ENCODE measurements at regions not wholly inside any gene's neighbourhood (a gene's known extent, or its start where the extent isn't known, plus 50 kb on each side); places are given as distances from the start of the nearest gene placed in this dataset.
A peak's percentile ranks its signal among the peaks of the same experiment; 100 is the strongest.

- Mint-ChIP-seq H3K9me3 (peaks cover 22% of the 10 kb centered on the region), H3K27ac (peak overlapping the region in 2 of 3 experiments; percentile 48 to 68), H3K36me3 (ENCODE audit: low read depth) (no peaks in the 10 kb centered on the region), H3K27me3 (ENCODE audit: low read depth) (no peaks in the 10 kb centered on the region), H3K4me3 (no peak overlapping the region), H3K4me1 (peaks cover 47% of the 10 kb centered on the region)
- TF ChIP-seq, protein P1, sequence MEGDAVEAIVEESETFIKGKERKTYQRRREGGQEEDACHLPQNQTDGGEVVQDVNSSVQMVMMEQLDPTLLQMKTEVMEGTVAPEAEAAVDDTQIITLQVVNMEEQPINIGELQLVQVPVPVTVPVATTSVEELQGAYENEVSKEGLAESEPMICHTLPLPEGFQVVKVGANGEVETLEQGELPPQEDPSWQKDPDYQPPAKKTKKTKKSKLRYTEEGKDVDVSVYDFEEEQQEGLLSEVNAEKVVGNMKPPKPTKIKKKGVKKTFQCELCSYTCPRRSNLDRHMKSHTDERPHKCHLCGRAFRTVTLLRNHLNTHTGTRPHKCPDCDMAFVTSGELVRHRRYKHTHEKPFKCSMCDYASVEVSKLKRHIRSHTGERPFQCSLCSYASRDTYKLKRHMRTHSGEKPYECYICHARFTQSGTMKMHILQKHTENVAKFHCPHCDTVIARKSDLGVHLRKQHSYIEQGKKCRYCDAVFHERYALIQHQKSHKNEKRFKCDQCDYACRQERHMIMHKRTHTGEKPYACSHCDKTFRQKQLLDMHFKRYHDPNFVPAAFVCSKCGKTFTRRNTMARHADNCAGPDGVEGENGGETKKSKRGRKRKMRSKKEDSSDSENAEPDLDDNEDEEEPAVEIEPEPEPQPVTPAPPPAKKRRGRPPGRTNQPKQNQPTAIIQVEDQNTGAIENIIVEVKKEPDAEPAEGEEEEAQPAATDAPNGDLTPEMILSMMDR (IDR thresholded peaks at IDR 0.05; ENCODE audit: unreplicated experiment in 3 of 3): no peak
Observed at GRCh38 chrX:39677978-39678791, 419.6 kb downstream of the BCOR start.

- H3K36me3 Mint-ChIP-seq (ENCODE audit: low read depth): no peaks in the 10 kb centered on the region
- peaks cover 42% of the 10 kb centered on the region for H3K4me1 Mint-ChIP-seq
- TF ChIP-seq, protein P1 (IDR thresholded peaks at IDR 0.05; ENCODE audit: unreplicated experiment in 3 of 3): no peak
- peak overlapping the region in 1 of 3 experiments; percentile 68 for H3K27ac Mint-ChIP-seq
- H3K27me3 Mint-ChIP-seq (ENCODE audit: low read depth): no peaks in the 10 kb centered on the region
- H3K9me3 Mint-ChIP-seq: peaks cover 19% of the 10 kb centered on the region
- H3K4me3 Mint-ChIP-seq: no peak overlapping the region
Observed at GRCh38 chrX:39678914-39679313, 418.8 kb downstream of the BCOR start.

GRCh38 chrX:39679497-39680157 lies 418.1 kb downstream of the BCOR start:
- H3K27ac Mint-ChIP-seq: no peak overlapping the region
- H3K36me3 Mint-ChIP-seq (ENCODE audit: low read depth): no peaks in the 10 kb centered on the region
- TF ChIP-seq, protein P1 (IDR thresholded peaks at IDR 0.05; ENCODE audit: unreplicated experiment in 3 of 3): no peak
- H3K4me1 Mint-ChIP-seq: peaks cover 35% of the 10 kb centered on the region
- no peak overlapping the region for H3K4me3 Mint-ChIP-seq
- H3K9me3 Mint-ChIP-seq: peaks cover 19% of the 10 kb centered on the region
- no peaks in the 10 kb centered on the region for H3K27me3 Mint-ChIP-seq (ENCODE audit: low read depth)

DNA sequence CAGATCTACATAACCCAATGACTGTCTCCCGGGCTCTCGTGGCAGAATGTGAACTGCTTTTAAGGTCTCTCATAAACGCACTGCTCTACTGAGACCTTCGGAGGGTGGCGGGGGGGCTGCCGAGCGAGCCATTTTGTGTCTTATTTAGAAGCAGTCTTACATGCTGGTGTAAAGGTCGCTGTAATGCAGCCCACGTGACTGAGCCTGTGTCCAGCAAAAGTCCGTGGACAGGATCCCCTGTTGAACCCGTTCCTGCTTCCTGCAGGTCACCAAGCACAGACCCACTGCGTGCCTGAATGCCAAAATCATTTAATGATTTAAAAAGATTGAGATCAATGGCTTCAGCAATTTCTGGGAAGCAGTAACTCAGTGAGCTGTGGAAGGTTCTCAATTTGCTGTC lies 415.9 kb downstream of the BCOR start:
- peak overlapping the region in 2 of 3 experiments; percentile 53 to 91 for H3K27ac Mint-ChIP-seq
- peaks cover 20% of the 10 kb centered on the region for H3K4me1 Mint-ChIP-seq
- no peaks in the 10 kb centered on the region for H3K27me3 Mint-ChIP-seq (ENCODE audit: low read depth)
- H3K9me3 Mint-ChIP-seq: peaks cover 13% of the 10 kb centered on the region
- TF ChIP-seq, protein P1 (IDR thresholded peaks at IDR 0.05; ENCODE audit: unreplicated experiment in 3 of 3): no peak
- no peak overlapping the region for H3K4me3 Mint-ChIP-seq
- no peaks in the 10 kb centered on the region for H3K36me3 Mint-ChIP-seq (ENCODE audit: low read depth)

- Mint-ChIP-seq H3K27me3 (ENCODE audit: low read depth) (no peaks in the 10 kb centered on the region), H3K36me3 (ENCODE audit: low read depth) (no peaks in the 10 kb centered on the region), H3K27ac (peak overlapping the region in 2 of 3 experiments; percentile 53 to 91), H3K4me3 (no peak overlapping the region), H3K4me1 (peaks cover 27% of the 10 kb centered on the region), H3K9me3 (peaks cover 13% of the 10 kb centered on the region)
- TF ChIP-seq, protein P1 (IDR thresholded peaks at IDR 0.05; ENCODE audit: unreplicated experiment in 3 of 3): no peak
Observed at GRCh38 chrX:39682778-39683177, 415.0 kb downstream of the BCOR start.

All from nephron (organoid).